HG03575 (cell line): ENCODE measurements at regions not wholly inside any gene's neighbourhood (a gene's known extent, or its start where the extent isn't known, plus 50 kb on each side); places are given as distances from the start of the nearest gene placed in this dataset.

Source experiments
- ATAC-seq: cut with Tn5 transposase; IDR thresholded peaks from one replicate; pipeline ENCODE4 v1.9.1; 2021; ENCODE audit not compliant: unreplicated experiment, insufficient number of reproducible peaks, low FRiP score; ENCODE audit errors: extremely low read depth

GRCh38 chr13:84208246-84208910 lies 326.1 kb upstream of the SLITRK1 start:
- ATAC-seq, result no peak

GRCh38 chr13:84207509-84207908 lies 325.2 kb upstream of the SLITRK1 start:
- no peak for ATAC-seq

GRCh38 chr13:84200971-84201370 lies 318.7 kb upstream of the SLITRK1 start:
- no peak for ATAC-seq

- no peak for ATAC-seq
Observed at GRCh38 chr13:84192125-84192524, 309.9 kb upstream of the SLITRK1 start.

GRCh38 chr13:84191139-84191538 lies 308.9 kb upstream of the SLITRK1 start:
- no peak for ATAC-seq

- ATAC-seq, result no peak
Observed at GRCh38 chr13:84187626-84188025, 305.4 kb upstream of the SLITRK1 start.

- no peak for ATAC-seq
Observed at GRCh38 chr13:84139561-84140158, 257.4 kb upstream of the SLITRK1 start.

- ATAC-seq, result peak; percentile 96
Observed at GRCh38 chr13:84137292-84137691, 255.0 kb upstream of the SLITRK1 start.

- ATAC-seq, result no peak
Observed at GRCh38 chr13:84136582-84136981, 254.3 kb upstream of the SLITRK1 start.

- ATAC-seq, result no peak
Observed at GRCh38 chr13:84132491-84132890, 250.2 kb upstream of the SLITRK1 start.

- no peak for ATAC-seq
Observed at GRCh38 chr13:84131249-84131648, 249.0 kb upstream of the SLITRK1 start.

- ATAC-seq, result no peak
Observed at GRCh38 chr13:84130495-84131114, 248.3 kb upstream of the SLITRK1 start.

GRCh38 chr13:84129966-84130365 lies 247.7 kb upstream of the SLITRK1 start:
- no peak for ATAC-seq

- ATAC-seq, result no peak
Observed at GRCh38 chr13:84127597-84128128, 245.4 kb upstream of the SLITRK1 start.

GRCh38 chr13:84126671-84127171 lies 244.4 kb upstream of the SLITRK1 start:
- ATAC-seq, result no peak

- ATAC-seq, result no peak
Observed at GRCh38 chr13:84121456-84121855, 239.2 kb upstream of the SLITRK1 start.

GRCh38 chr13:84118839-84119409 lies 236.7 kb upstream of the SLITRK1 start:
- ATAC-seq, result no peak

GRCh38 chr13:84098273-84098672 lies 216.0 kb upstream of the SLITRK1 start:
- no peak for ATAC-seq

GRCh38 chr13:84097148-84097547 lies 214.9 kb upstream of the SLITRK1 start:
- ATAC-seq, result no peak

GRCh38 chr13:84096216-84096615 lies 213.9 kb upstream of the SLITRK1 start:
- no peak for ATAC-seq
